Activated CD4-positive, alpha-beta T cell treated with anti-CD3 and anti-CD28 coated beads, Interleukin-10, Interleukin-2, amounts not matched to agents 100 ng/mL and 50 ng/mL, durations not matched to agents 16 hours and 8 hours (primary cell): ENCODE measurements at regions not wholly inside any gene's neighbourhood (a gene's known extent, or its start where the extent isn't known, plus 50 kb on each side); places are given as distances from the start of the nearest gene placed in this dataset.
A peak's percentile ranks its signal among the peaks of the same experiment; 100 is the strongest.
"Not testable (repeated sequence)": the region's sequence is repeated elsewhere in the genome, so short reads cannot be mapped to it uniquely, and the experiment has no call there.

Experiments used
- DNase-seq: peaks from one replicate; pipeline ENCODE4 v3.0.0-alpha.2; 2020

DNA sequence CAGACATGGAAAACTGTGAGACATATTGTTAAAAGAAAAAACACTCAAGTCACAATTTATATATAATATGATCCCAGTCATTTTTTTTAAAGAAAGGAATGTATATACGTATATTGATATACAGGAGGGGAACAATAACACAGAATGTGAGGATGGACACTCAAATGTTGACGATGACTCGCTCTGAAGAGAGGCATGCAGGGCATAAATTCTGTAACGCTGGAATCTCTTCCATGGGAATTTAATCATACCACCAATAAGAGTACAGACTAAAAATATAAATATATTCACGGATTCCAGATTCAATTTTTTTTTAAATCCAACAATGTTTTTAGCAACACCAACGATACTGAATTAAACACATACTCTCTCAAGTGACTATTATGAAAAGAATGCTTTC lies 106.9 kb upstream of the CCDC28A start:
- DNase-seq, result no peak

DNA sequence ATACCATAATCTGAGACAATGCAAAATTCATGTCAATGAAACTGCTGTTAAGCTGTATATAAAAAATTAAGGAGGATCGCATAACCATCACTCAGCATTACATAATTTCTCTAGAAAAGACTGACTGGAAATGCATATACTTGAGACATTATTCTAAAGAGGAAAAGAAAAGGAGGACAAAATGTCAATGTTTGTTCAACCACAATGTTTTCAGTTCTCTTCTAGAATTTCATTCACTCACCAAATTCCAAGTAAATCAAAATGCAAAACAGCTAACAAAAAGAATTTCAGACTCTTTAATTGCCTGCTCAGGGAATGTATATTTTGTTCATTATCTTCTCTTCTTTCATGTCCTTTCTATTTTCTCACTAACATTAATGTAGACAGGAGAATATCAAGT lies 106.2 kb upstream of the CCDC28A start:
- no peak for DNase-seq

DNA sequence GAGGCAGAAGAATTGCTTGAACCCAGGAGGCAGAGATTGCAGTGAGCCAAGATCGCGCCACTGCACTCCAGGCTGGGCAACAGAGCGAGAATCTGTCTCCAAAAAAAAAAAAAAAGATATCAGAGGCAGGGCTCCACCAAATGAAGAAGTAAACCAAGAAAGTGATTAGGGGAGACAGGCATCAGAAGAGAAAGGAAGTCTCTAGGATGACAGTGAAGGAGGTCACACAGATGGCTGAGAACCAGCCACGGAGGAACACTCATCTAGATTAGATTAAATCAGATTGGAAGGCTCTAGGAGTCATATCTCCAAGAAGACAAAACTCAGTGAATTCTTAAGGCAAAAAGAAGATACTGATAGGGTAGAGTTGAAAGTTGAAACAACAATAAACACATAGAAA lies 102.2 kb upstream of the CCDC28A start:
- no peak for DNase-seq

DNA sequence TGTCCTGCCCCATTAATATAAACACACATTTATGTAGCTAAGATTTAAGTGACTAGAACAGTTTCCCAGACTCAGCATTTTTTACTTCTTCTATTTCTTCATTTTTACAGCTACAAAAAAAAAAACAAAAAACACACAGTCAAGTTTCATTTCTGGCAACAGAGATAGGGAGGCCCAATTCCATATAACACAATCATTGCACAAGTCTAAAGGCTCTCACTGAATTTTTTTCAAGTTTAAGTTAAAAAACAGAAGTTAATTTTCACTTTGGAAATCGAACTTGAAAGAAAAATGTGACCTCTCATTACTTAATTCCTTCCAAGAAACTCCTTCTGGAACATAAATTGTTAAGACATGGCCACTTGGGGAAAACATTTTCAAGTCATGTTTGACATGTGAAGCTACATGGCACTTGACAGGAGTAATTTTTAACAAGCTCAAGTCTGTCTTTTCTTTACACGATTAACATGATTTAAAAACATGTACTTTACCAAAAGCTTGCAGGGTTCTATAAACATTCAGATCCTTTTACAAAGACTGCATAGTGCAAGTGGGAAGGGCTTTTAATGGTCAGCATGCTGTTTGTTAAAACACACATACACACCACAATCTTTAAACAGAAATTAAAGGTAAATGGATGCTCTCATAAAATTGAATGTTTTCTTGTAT lies 100.1 kb upstream of the CCDC28A start:
- no peak for DNase-seq

DNA sequence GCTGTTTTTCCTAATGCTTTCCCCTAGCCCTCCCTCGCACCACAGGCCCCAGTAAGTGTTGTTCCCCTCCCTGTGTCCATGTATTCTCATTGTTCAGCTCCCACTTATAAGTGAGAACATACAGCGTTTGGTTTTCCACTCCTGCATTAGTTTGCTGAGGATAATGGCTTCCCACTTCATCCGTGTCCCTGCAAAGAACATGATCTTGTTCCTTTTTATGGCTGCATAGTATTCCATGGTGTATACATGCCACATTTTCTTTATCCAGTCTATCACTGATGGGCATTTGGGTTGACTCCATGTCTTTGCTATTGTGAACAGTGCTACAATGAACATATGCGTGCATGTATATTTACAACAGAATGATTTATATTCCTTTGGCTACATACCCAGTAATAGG lies 99.1 kb upstream of the CCDC28A start:
- not testable (repeated sequence) for DNase-seq

DNA sequence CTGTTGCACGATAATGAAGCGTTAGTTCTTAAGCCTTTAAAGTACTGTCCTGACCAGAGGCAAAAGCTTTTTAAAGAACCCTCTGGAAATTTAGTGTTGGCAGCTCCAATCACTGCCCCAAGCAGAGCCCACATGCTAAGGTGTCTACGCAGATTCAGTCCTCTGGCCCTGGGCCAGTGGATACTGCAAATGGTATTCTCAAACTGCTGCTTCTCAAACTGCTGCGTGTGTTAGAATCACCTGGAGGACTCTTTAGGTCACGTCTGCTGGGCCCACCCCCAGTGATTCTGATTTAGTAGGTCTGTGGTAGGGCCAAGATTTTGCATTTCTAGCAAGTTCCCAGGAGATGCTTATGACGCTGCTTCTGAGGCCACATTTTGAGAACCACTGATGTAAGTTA lies 96.0 kb upstream of the CCDC28A start:
- no peak for DNase-seq

DNA sequence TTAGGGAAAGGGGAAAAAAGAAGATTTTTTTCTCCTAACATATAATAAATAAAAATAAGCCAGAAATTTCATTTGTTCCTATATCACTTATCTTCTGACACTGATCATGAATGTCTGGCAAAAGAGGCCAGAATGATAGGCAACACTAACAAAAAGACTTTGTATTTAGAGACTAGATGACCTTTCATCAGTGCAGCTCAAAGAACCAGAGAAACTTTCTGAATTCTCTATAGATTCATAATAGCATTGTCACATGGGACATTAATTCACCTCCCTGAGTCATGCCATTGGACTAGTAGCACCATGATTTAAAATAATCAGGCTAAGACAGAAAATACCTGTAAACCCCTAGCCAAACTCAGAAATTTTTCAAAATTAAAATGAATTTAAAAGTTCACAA lies 95.4 kb upstream of the CCDC28A start:
- no peak for DNase-seq

DNA sequence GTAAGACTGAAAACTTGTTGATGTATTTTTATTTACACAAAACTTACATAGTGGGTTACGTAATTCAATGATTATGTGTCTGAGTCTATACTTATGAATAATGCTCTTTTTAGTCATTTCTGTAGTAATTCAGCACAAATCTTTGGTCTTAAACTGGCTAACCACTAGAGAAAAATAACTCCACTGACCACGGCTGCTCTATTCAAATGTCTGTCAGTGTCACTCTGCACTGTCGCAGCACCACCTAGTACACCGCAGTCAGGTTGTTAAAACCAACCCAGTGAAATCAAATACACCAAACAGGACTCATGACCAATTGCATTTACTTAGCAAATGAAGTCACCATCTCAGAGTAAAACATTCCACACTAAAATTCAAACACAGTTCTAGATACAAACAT lies 93.5 kb upstream of the CCDC28A start:
- DNase-seq, result peak; percentile 23

DNA sequence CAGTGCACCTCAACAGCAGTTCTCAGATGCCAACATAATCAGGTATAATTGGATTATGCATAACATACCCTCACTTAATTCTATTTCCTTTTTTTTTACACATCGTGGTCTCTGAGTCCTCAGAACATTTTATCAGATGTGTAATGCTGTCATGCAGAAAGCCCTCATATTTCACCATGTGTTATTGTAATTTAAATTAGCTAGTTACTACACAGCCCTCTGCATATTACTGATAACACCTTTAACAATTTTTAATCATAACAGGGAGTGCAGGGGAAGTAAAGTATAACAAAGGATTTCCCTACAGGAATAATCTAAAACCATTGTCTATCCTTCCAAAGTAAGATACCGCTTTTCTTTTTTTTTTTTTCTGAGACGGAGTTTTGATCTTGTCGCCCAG lies 91.9 kb upstream of the CCDC28A start:
- no peak for DNase-seq

DNA sequence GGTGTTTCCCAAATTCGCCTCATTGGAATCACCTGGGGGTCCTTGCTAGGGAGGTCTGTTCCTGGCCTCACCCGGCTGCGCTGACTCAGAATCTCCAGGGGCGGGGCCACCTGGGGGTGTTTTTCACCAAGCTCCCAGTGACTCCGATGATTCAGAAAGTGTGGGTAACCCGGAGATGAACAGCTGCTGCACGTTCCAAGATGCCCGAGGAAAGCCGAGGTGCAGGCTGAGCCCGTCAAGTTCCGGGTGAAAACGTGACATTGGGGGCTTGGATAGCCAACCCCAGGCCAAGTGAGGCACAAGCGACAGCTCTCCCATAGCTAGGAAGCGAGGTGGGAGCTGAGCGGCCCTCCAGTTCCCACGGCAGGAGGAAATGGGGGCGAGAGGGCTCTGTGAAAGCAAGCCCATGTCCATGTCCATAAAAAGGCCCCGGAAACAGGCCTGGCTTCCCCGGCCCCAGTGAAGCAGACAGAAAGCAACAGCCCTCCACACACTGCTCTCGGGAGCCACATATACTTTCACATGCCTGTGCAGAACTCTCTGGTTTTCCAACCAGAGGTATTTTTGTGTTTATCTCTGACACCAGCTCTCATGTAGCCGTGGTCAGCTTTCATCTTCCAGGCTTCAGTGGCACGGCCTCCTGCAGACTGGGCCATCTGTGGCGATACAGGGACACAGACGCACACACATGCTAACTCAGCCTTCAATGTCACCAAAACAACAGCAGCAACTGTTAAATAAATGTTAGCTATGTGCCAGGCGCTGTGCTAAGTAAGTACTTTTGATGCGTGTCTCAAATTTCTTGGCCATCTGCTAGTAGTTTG lies 90.7 kb upstream of the CCDC28A start:
- DNase-seq, result no peak

DNA sequence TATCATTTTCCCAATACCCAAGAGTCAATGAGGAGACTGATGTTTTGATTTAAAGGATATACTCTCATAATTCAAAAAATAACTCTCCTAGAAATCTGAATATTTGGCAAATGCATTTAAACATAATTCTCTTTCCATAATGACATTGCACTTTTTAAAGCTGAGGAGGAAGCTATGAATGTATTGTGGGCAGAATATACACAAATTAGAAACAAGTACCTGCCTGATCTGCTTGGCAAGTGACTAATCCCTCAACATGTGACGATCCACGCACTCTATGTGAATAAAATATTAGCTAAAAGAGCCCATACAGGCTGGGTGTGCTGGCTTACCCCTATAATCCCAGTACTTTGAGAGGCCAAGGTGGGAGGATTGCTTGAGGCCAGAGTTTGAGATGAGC lies 88.3 kb upstream of the CCDC28A start:
- no peak for DNase-seq

DNA sequence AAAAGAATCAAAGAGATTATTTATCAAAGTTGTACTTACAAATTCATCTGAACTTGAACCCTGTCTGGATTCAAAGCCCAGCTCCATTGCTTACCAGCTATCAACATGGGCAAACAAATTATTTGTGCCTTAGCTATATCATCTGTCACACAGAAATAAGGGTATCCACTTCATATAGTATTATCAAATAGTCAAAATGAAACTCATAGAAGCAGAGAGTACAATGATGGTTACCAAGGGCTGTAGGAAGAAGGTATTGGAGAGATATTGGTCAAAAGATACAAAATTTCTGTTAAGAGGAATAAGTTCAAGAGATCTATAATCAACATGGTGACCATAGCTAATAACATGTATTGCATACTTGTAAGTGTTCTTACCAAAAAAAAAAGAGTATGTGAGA lies 87.8 kb upstream of the CCDC28A start:
- no peak for DNase-seq

DNA sequence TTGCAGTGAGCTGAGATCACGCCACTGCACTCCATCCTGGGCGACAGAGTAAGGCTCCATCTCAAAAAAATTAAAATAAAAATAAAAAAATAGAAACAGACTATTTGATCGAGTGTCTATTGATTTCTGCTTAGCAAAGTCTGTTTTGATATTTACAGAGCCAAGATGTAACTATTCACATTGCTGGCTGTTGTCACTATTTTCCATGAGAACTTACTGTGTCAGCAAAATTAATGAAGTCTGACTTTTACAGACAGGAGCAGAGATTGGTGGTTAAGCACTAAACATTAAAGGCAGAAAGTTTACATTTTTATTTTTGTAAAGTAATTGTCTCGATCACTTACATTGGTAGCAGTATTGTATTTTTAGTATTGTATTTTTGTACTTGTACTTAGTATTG lies 85.0 kb upstream of the CCDC28A start:
- no peak for DNase-seq

DNA sequence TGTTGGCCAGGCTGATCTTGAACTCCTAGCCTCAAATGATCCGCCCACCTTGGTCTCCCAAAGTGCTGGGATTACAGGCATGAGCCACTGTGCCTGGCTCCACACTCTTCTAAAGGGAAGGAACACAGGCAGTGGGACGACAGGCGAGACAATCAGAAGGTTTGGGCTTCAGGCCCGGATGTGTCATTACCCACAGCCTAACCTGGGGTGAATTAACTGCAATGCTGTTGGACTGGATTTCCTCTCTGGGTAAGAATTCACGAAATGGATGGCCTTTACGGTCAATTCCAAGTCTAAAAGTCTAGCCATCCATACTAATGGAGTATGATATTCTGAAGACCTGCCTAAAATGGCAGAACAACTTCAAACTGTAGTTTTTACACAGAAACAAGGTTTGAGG lies 83.7 kb upstream of the CCDC28A start:
- no peak for DNase-seq

DNA sequence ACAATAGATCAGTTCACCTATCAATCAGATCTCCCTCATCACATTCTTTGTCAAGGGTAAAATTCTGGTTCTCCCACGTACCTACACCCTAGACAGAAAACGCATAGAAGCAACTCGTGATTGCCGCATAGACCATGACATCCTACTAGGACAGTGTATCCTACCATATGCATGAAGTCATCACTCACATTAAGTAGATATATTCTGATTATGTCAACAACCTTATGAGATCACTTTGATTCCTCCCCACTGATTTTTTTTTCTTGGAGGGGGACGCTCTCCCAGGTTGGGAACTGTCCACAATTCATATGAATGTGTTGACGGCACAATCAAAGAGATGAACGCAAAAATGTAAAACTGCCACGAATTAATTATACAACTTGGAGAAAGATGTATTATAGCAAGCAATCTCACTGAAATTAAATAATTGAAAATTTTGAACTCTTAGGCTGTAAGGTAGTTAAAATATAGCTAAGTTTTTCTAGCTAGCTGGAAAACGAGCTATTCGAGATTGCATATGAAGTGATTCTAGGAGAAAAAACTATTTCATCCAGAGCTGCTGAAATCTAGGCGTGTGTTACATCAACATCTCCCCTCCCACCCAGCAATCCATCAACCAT lies 82.5 kb upstream of the CCDC28A start:
- no peak for DNase-seq

DNA sequence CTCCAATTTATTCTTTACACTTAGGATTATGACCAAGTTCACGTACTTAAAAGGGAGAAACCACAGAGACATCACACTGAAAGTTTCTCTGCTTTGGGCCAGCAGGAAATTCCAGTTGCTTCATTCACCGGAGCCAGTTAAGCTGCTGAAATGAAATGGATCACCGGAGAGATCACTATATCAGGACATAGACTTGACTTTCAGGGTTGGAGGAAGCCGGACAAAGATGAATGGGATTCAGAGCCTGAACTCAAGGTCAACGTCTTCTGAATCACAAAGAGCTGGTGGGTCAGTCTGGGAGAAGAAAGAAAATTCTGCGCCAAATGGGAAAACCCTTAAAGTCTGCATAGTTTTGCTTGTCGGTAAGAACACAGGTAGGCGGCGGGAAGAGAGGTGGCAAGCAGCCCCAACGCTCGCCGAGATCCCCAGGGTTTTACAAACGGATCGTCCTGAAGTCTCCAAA lies 81.9 kb upstream of the CCDC28A start:
- DNase-seq, result no peak

DNA sequence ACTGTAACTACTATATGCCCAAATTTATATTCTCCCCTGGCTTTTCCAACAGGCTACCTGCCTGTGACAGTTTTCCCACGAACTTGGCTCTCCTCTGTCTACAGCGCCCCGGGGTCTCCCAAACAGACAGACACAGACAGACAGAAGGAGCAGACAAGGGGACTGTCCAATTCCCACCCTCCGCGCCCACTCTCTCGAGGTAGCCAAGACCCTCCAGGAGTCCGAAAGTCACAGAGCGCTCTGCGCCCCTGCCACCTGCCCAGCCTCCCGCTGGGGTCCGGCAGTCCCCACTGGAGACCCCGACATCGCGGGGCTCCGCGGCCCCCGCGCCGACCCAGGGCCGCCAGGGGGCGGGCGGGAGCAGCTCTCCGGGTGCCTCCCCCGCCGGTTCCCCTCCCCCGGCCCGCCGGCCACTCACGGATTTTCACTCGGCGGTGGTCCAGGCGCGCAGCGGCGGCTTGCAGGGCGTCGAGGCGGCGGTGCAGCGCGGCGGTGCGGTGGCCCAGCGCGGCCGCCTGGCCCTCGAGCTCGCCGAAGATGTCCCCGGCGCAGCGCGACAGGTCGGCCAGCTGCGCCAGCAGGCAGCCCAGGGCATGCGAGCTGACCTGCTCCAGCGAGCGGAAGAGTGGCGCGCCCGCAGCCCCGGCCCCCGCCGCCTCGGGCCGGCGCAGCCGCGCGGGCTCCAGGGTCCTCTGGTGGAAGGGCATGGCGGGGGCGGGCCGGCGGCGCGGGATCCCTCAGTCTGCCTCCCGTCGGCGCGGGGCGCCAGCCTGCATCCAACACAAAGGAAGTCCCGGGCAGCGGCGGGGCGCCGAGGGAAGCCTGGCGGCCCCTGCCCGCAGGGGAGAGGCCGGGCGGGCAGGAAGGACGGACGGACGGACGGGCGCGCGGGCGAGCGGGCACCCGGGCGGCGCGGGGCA lies 81.3 kb upstream of the CCDC28A start:
- peak; percentile 65 for DNase-seq

DNA sequence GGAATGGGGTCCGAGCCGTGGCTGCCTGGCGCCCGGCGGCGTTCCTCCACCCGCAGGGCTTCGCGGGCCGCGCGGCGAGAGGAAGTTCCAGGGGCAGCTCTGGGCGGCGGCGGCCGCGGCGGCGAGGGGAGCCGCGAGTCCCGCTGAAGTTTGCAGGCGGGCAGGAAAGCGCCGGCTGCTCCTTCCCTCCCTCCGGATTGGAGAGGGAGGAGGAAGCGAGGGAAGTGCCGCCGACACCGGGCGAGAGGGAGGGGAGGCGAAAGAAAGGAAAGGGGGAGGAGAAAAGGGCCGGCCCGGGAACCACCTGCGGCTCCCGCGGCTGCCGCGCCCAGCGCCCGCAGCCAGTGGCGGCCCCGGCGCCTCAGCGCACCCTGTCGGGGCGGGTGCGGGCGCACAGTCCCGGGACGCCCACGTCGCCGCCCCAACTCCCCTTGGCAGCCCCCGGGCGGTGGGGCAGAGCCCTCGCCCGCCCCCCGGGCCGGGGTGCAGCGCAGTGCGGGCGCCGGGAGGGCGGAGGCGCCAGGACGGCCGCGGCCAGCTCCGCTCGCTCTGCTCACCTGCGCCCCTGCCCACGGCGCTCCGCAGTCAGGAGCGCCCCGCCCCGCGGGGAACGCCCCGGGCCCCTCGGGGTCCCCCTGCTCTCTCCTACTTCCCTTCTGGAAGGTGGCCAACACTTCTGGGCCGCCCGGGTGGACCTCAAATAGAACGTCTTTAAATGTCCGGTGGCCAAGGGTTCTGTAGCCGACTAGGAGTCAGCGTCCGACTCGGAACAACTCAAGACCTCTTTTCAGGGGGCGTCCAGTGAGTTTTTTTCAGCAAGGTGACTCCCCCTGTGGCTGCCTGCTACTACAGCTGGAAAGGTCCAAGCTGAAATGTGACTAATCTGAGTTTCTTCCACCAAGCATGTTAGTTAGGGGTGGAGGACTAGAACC lies 80.3 kb upstream of the CCDC28A start:
- DNase-seq, result peak; percentile 41

DNA sequence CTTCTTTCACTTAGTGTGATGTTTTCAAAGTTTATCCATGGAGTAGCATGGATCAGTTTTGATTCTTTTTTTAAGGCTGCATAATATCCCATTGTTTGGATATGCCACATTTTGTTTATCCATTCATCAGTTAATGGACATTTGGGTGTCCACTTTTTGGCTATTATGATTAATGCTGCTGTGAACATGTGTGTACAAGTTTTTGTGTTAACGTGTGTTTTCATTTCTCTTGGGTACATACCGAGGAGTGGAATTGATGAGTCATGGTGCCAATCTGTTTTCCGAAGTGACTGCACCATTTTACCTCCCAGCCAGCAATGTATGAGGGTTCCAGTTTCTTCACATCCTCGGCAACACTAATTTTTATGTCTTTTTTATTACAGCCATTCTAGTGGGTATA lies 78.4 kb upstream of the CCDC28A start:
- DNase-seq, result no peak

DNA sequence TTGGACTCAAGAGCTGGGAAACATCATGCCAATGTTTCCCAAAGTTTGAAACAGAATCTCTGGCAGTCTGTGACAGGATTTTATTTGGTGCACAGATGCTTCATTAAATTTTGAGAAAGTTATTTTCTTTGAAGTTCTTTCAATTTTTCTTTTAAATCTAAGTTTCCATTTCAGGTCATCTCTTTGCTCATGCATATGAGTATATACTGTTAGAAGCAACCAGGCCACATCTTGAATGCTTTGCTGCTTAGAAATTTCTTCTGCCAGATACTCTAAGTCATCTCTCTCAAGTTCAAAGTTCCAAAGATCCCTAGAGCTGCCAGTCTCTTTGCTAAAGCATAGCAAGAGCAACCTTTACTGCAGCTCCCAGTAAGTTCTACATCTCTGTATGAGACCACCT lies 59.1 kb upstream of the CCDC28A start:
- DNase-seq, result no peak

DNA sequence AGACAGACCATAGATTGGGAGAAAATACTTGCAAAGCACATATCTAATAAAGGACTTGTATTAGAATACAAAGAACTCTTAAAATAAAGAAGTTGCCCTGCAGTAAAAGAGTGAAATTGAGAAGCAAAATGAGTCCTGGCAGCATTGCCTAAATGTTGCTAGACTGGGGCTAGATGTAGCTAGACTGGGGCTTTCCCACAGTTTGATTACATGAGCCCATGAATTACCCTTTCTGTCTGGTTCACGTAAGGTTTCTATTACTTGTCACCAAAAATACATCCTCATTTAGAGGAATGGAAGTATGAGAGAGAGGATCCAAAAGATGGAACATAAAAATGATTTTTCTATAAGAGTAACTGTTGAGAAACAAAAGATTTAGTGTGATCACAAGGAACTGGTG lies 57.6 kb upstream of the CCDC28A start:
- DNase-seq, result no peak
